ENCODE measurements at regions not wholly inside any gene's neighbourhood (a gene's known extent, or its start where the extent isn't known, plus 50 kb on each side); places are given as distances from the start of the nearest gene placed in this dataset.

- DNase-seq (ENCODE audit: low read depth, low spot score) = no peak
These were observed 346.3 kb upstream of the TNP1 start for GRCh38 chr2:217206016-217206725.

GRCh38 chr2:217204358-217204757 is 344.5 kb upstream of the TNP1 start:
- no peak for DNase-seq (ENCODE audit: low read depth, low spot score)

GRCh38 chr2:217203086-217203485 is 343.2 kb upstream of the TNP1 start:
- no peak for DNase-seq (ENCODE audit: low read depth, low spot score)

- DNase-seq (ENCODE audit: low read depth, low spot score) = no peak
These were observed 339.4 kb upstream of the TNP1 start for GRCh38 chr2:217199255-217199630.

- no peak for DNase-seq (ENCODE audit: low read depth, low spot score)
These were observed 336.0 kb upstream of the TNP1 start for GRCh38 chr2:217195658-217196446.

- DNase-seq (ENCODE audit: low read depth, low spot score) = no peak
These were observed 335.2 kb upstream of the TNP1 start for GRCh38 chr2:217195016-217195415.

GRCh38 chr2:217193431-217194340 is 333.8 kb upstream of the TNP1 start:
- DNase-seq (ENCODE audit: low read depth, low spot score) = no peak

- no peak for DNase-seq (ENCODE audit: low read depth, low spot score)
These were observed 332.5 kb upstream of the TNP1 start for GRCh38 chr2:217192366-217192765.

- no peak for DNase-seq (ENCODE audit: low read depth, low spot score)
These were observed 329.9 kb upstream of the TNP1 start for GRCh38 chr2:217189747-217190146.

- DNase-seq (ENCODE audit: low read depth, low spot score) = no peak
These were observed 329.3 kb upstream of the TNP1 start for GRCh38 chr2:217189131-217189530.

GRCh38 chr2:217186668-217187159 is 326.9 kb upstream of the TNP1 start:
- DNase-seq (ENCODE audit: low read depth, low spot score) = no peak

- no peak for DNase-seq (ENCODE audit: low read depth, low spot score)
These were observed 326.3 kb upstream of the TNP1 start for GRCh38 chr2:217186152-217186551.

GRCh38 chr2:217185265-217185995 is 325.6 kb upstream of the TNP1 start:
- DNase-seq (ENCODE audit: low read depth, low spot score) = no peak

- DNase-seq (ENCODE audit: low read depth, low spot score) = no peak
These were observed 324.4 kb upstream of the TNP1 start for GRCh38 chr2:217184242-217184641.

- no peak for DNase-seq (ENCODE audit: low read depth, low spot score)
These were observed 323.6 kb upstream of the TNP1 start for GRCh38 chr2:217183471-217183870.

GRCh38 chr2:217182926-217183325 is 323.1 kb upstream of the TNP1 start:
- DNase-seq (ENCODE audit: low read depth, low spot score) = no peak

- no peak for DNase-seq (ENCODE audit: low read depth, low spot score)
These were observed 321.6 kb upstream of the TNP1 start for GRCh38 chr2:217181512-217181911.

GRCh38 chr2:217179854-217180253 is 320.0 kb upstream of the TNP1 start:
- no peak for DNase-seq (ENCODE audit: low read depth, low spot score)

- no peak for DNase-seq (ENCODE audit: low read depth, low spot score)
These were observed 318.5 kb upstream of the TNP1 start for GRCh38 chr2:217178341-217178740.

- DNase-seq (ENCODE audit: low read depth, low spot score) = peak; percentile 5
These were observed 317.9 kb upstream of the TNP1 start for GRCh38 chr2:217177720-217178119.

- no peak for DNase-seq (ENCODE audit: low read depth, low spot score)
These were observed 312.0 kb upstream of the TNP1 start for GRCh38 chr2:217171874-217172273.
